Liver (tissue), 8 donors: ENCODE measurements at regions not wholly inside any gene's neighbourhood (a gene's known extent, or its start where the extent isn't known, plus 50 kb on each side); places are given as distances from the start of the nearest gene placed in this dataset.

Source experiments
- DNase-seq: peaks from one replicate; pipeline ENCODE4 v3.0.0-alpha.2; 2017; ENCODE audit warnings: low spot score
- H3K27ac ChIP-seq, 2 donors: one replicate each; pipeline ENCODE4 v1.7.0; 2013; ENCODE audit warnings: inconsistent platforms in 2 of 2, low read length in 2 of 2, control low read depth in 1 of 2, low read depth in 1 of 2, mild to moderate bottlenecking in 1 of 2
- H3K27me3 ChIP-seq, 4 donors: one replicate each; pipeline versions ENCODE4 v1.6.1 to v1.7.0; 2013; ENCODE audit warnings: low read length in 3 of 4, inconsistent platforms in 1 of 4, mild to moderate bottlenecking in 1 of 4, moderate library complexity in 1 of 4; ENCODE audit not compliant: control insufficient read depth in 4 of 4, insufficient read depth in 4 of 4
- H3K36me3 ChIP-seq, 4 donors: one replicate each; pipeline versions ENCODE4 v1.6.1 to v1.7.0; 2013; ENCODE audit warnings: low read length in 3 of 4, mild to moderate bottlenecking in 3 of 4, low read depth in 1 of 4, moderate library complexity in 1 of 4; ENCODE audit not compliant: control insufficient read depth in 4 of 4, insufficient read depth in 3 of 4
- H3K4me1 ChIP-seq, 4 donors: one replicate each; pipeline versions ENCODE4 v1.6.1 to v1.7.0; 2013; ENCODE audit warnings: low read length in 3 of 4, mild to moderate bottlenecking in 3 of 4, moderate library complexity in 1 of 4; ENCODE audit not compliant: control insufficient read depth in 4 of 4, insufficient read depth in 4 of 4
- H3K4me3 ChIP-seq, 3 donors: one replicate each; pipeline versions ENCODE4 v1.6.1 to v1.7.0; 2013; ENCODE audit warnings: low read length in 3 of 3, control low read depth in 1 of 3, low read depth in 1 of 3, mild to moderate bottlenecking in 1 of 3
- H3K9ac ChIP-seq, 2 donors: one replicate each; pipeline ENCODE4 v1.7.0; 2013; ENCODE audit warnings: low read length in 2 of 2, mild to moderate bottlenecking in 2 of 2, moderate library complexity in 2 of 2, control low read depth in 1 of 2, low read depth in 1 of 2
- H3K9me3 ChIP-seq, 4 donors: one replicate each; pipeline versions ENCODE4 v1.6.1 to v1.7.0; 2013; ENCODE audit warnings: low read length in 3 of 4; ENCODE audit not compliant: control insufficient read depth in 4 of 4
- EGR1 ChIP-seq, 2 donors: IDR thresholded peaks; 2 replicates each; pipeline ENCODE4 v1.6.1; 2016 to 2018; ENCODE audit warnings: antibody characterized with exemption in 2 of 2, low read depth in 2 of 2
- FOXA1 ChIP-seq: IDR thresholded peaks from 2 replicates; pipeline ENCODE4 v1.6.1; 2016; ENCODE audit warnings: antibody characterized with exemption
- FOXA2 ChIP-seq: IDR thresholded peaks from 2 replicates; pipeline ENCODE4 v1.6.1; 2016; ENCODE audit warnings: antibody characterized with exemption
- GABPA ChIP-seq, 2 donors: IDR thresholded peaks in 1 of 2; conservative IDR thresholded peaks in 1 of 2; 2 replicates each; pipeline ENCODE4 v1.6.1; 2016; ENCODE audit warnings: antibody characterized with exemption in 2 of 2, mild to moderate bottlenecking in 1 of 2, moderate library complexity in 1 of 2
- HNF4A ChIP-seq, 2 donors: conservative IDR thresholded peaks; 2 replicates each; pipeline ENCODE4 v1.6.1; 2016; ENCODE audit warnings: antibody characterized with exemption in 2 of 2, mild to moderate bottlenecking in 2 of 2
- HNF4G ChIP-seq: IDR thresholded peaks from 2 replicates; pipeline ENCODE4 v1.6.1; 2016; ENCODE audit warnings: antibody characterized with exemption
- JUND ChIP-seq, 2 donors: IDR thresholded peaks; 2 replicates each; pipeline ENCODE4 v1.6.1; 2016; ENCODE audit warnings: antibody characterized with exemption in 2 of 2
- NR2F2 ChIP-seq: IDR thresholded peaks from 2 replicates; pipeline ENCODE4 v1.6.1; 2016; ENCODE audit warnings: antibody characterized with exemption
- RXRA ChIP-seq, 2 donors: IDR thresholded peaks; 2 replicates each; pipeline ENCODE4 v1.6.1; 2017 to 2018; ENCODE audit warnings: antibody characterized with exemption in 2 of 2, mild to moderate bottlenecking in 1 of 2
- SP1 ChIP-seq: IDR thresholded peaks from 2 replicates; pipeline ENCODE4 v1.6.1; 2018; ENCODE audit warnings: antibody characterized with exemption, mild to moderate bottlenecking
- YY1 ChIP-seq: IDR thresholded peaks from 2 replicates; pipeline ENCODE4 v1.6.1; 2016; ENCODE audit warnings: antibody characterized with exemption, mild to moderate bottlenecking
- WGBS: extraction: QIAGEN DNeasy Blood & Tissue Kit; methylation state at CpG from one replicate; pipeline ENCODE4 v1.1.7; 2013; 5-methylcytosine and 5-hydroxymethylcytosine counted together
- TF ChIP-seq, protein P1 (sequence below): IDR thresholded peaks from 2 replicates; pipeline ENCODE4 v1.6.1; 2016; ENCODE audit warnings: antibody characterized with exemption
- TF ChIP-seq, protein P2 (sequence below): IDR thresholded peaks from 2 replicates; pipeline ENCODE4 v1.6.1; 2016; ENCODE audit warnings: antibody characterized with exemption
- TF ChIP-seq, protein P3 (sequence below): fragments of 150-350 bp; IDR thresholded peaks from 2 replicates; pipeline ENCODE4 v1.5.1; 2017; ENCODE audit warnings: improper control_type of control experiment, low read depth, low read length; ENCODE audit not compliant: missing input control
- TF ChIP-seq, protein P4 (sequence below): IDR thresholded peaks from 2 replicates; pipeline ENCODE4 v1.6.1; 2016; ENCODE audit warnings: antibody characterized with exemption, mild to moderate bottlenecking
- donor health status: healthy.
- donor health status: healthy.
- donor health status: healthy.
- donor health status: healthy.
- donor health status: healthy.

DNA sequence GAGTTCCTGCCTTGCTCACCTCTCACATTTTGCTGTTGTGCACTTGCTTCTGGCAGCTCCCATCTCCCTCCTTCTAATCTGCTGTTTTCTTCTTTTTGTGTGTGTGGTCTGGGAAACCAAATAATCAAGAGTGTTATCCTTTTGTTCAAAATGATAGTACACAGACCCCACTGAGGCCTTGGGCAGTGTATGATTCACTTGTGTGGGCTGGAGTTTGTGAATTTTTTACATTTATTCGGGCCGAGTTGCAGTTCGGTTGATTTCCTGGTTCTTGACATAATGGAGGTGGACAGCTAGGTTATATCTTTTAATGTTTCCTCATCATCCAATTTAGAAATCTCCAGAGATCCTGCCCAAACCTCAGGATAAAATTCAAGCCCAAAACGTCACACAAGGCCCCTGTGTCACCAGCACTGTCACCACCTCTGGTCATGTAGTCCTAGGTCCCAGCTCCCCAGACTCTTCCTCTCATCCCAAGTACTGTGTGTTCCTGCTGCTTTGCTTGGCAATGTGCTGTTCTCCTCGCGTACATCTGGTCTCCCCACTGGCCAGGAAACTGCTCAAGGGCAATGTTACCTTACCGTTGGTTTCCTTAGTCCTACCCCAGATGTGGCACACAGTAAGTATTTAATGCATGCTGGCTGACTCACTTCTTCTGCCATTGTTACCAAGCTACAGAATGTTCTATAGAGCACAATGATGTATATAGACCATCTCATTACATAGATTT, 55.7 kb upstream of the PHACTR2 start:
- Histone ChIP-seq H3K36me3 (no peaks in the 10 kb centered on the region), H3K9me3 (no peaks in the 10 kb centered on the region), H3K4me1 (peaks cover 0 to 1% (median 0%) of the 10 kb centered on the region in 4 donors), H3K4me3 (no peak overlapping the region), H3K27me3 (no peaks in the 10 kb centered on the region), H3K27ac (no peak overlapping the region), H3K9ac (no peak overlapping the region)
- WGBS, result 91% methylated on average over 7 of the region's 7 CpGs
- no peak for DNase-seq
- TF ChIP-seq, protein P1, sequence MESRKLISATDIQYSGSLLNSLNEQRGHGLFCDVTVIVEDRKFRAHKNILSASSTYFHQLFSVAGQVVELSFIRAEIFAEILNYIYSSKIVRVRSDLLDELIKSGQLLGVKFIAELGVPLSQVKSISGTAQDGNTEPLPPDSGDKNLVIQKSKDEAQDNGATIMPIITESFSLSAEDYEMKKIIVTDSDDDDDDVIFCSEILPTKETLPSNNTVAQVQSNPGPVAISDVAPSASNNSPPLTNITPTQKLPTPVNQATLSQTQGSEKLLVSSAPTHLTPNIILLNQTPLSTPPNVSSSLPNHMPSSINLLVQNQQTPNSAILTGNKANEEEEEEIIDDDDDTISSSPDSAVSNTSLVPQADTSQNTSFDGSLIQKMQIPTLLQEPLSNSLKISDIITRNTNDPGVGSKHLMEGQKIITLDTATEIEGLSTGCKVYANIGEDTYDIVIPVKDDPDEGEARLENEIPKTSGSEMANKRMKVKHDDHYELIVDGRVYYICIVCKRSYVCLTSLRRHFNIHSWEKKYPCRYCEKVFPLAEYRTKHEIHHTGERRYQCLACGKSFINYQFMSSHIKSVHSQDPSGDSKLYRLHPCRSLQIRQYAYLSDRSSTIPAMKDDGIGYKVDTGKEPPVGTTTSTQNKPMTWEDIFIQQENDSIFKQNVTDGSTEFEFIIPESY, result no peak
- TF ChIP-seq NR2F2 (no peak), HNF4A (conservative IDR thresholded peaks at IDR 0.05) (no peak), HNF4G (no peak), FOXA2 (no peak), YY1 (no peak), EGR1 (IDR thresholded peaks at IDR 0.05; ENCODE audit: low read depth in 2 of 2) (no peak), SP1 (no peak), FOXA1 (no peak), GABPA (IDR thresholded peaks at IDR 0.05 in 1 of 2, conservative IDR thresholded peaks at IDR 0.05 in 1 of 2) (no peak), JUND (IDR thresholded peaks at IDR 0.05) (no peak), RXRA (IDR thresholded peaks at IDR 0.05) (no peak)
- TF ChIP-seq, protein P2, sequence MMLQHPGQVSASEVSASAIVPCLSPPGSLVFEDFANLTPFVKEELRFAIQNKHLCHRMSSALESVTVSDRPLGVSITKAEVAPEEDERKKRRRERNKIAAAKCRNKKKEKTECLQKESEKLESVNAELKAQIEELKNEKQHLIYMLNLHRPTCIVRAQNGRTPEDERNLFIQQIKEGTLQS, result no peak
- TF ChIP-seq, protein P3, sequence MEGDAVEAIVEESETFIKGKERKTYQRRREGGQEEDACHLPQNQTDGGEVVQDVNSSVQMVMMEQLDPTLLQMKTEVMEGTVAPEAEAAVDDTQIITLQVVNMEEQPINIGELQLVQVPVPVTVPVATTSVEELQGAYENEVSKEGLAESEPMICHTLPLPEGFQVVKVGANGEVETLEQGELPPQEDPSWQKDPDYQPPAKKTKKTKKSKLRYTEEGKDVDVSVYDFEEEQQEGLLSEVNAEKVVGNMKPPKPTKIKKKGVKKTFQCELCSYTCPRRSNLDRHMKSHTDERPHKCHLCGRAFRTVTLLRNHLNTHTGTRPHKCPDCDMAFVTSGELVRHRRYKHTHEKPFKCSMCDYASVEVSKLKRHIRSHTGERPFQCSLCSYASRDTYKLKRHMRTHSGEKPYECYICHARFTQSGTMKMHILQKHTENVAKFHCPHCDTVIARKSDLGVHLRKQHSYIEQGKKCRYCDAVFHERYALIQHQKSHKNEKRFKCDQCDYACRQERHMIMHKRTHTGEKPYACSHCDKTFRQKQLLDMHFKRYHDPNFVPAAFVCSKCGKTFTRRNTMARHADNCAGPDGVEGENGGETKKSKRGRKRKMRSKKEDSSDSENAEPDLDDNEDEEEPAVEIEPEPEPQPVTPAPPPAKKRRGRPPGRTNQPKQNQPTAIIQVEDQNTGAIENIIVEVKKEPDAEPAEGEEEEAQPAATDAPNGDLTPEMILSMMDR, result no peak
- TF ChIP-seq, protein P4, sequence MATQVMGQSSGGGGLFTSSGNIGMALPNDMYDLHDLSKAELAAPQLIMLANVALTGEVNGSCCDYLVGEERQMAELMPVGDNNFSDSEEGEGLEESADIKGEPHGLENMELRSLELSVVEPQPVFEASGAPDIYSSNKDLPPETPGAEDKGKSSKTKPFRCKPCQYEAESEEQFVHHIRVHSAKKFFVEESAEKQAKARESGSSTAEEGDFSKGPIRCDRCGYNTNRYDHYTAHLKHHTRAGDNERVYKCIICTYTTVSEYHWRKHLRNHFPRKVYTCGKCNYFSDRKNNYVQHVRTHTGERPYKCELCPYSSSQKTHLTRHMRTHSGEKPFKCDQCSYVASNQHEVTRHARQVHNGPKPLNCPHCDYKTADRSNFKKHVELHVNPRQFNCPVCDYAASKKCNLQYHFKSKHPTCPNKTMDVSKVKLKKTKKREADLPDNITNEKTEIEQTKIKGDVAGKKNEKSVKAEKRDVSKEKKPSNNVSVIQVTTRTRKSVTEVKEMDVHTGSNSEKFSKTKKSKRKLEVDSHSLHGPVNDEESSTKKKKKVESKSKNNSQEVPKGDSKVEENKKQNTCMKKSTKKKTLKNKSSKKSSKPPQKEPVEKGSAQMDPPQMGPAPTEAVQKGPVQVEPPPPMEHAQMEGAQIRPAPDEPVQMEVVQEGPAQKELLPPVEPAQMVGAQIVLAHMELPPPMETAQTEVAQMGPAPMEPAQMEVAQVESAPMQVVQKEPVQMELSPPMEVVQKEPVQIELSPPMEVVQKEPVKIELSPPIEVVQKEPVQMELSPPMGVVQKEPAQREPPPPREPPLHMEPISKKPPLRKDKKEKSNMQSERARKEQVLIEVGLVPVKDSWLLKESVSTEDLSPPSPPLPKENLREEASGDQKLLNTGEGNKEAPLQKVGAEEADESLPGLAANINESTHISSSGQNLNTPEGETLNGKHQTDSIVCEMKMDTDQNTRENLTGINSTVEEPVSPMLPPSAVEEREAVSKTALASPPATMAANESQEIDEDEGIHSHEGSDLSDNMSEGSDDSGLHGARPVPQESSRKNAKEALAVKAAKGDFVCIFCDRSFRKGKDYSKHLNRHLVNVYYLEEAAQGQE, result no peak
